ENCODE measurements at regions not wholly inside any gene's neighbourhood (a gene's known extent, or its start where the extent isn't known, plus 50 kb on each side); places are given as distances from the start of the nearest gene placed in this dataset.

DNA sequence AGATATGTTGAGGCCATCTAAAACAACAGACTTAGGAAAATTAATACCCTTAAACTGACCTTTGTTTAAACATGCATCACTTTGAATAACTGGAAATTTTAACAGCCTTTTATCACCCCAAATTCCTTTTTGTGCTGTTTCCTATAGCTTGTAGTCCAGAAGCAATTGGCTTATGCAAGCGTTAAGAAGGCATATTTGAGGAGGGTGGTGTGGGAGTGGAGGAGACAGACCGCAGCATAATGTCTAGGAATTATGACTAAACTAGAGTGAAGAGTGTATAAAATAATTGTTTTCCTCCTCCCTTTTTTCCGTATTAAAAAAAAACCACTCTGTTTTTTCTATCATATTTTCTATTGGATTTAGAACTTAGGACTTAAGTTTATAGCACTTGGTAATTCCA lies 51.8 kb upstream of the MPDZ start:
- DNase-seq (ENCODE audit: low read depth, low spot score) (no peak), FAIRE-seq (no peak)
- no peaks in the 10 kb centered on the region for H4K20me1 ChIP-seq (replicated peaks; ENCODE audit: control insufficient read depth, extremely low read depth, insufficient read depth, low read length)
- no peaks in the 10 kb centered on the region for H3K9me3 ChIP-seq (replicated peaks; ENCODE audit: control insufficient read depth, insufficient read depth, low read length)
- no peak overlapping the region for H3K4me3 ChIP-seq (replicated peaks in 1 of 3; ENCODE audit: insufficient read depth in 1 of 3, low read depth in 1 of 3, low read length in 3 of 3)
- no peak overlapping the region for H3K27ac ChIP-seq (ENCODE audit: insufficient read depth, low read depth, low read length)
- ChIA-PET CTCF (interaction anchor here (1.4 kb wide), 1 partner anchor 192 kb away, joined by 3 read pairs; no protein-coding TSS in a partner anchor), POLR2A (no interaction called here)
- intact Hi-C loops (cut with micrococcal nuclease) (loop anchor here (2.0 kb wide), 1 partner anchor 123 kb away; no protein-coding TSS in a partner anchor), dilution Hi-C loops (cut with MboI; ENCODE audit: extremely low pct_ligation_motif_present, low sequenced_read_pairs) (no loop called here)
- H3K27me3 ChIP-seq (ENCODE audit: control insufficient read depth in 2 of 2, insufficient read depth in 2 of 2, low read length in 2 of 2) = no peaks in the 10 kb centered on the region
- no peak overlapping the region for H3K9ac ChIP-seq (replicated peaks; ENCODE audit: extremely low read depth, insufficient read depth, low read length)
- no peak overlapping the region for H2AFZ ChIP-seq (ENCODE audit: low read depth, low read length)
- no peaks in the 10 kb centered on the region for H3K9me1 ChIP-seq (replicated peaks; ENCODE audit: control insufficient read depth, extremely low read depth, insufficient read depth, low read length)
- H3K36me3 ChIP-seq (ENCODE audit: control insufficient read depth in 2 of 2, extremely low read depth in 1 of 2, insufficient read depth in 2 of 2, low read length in 2 of 2) = no peaks in the 10 kb centered on the region
- H3K4me1 ChIP-seq (ENCODE audit: control insufficient read depth, extremely low read depth, insufficient read depth, low read length) = peaks cover 19% of the 10 kb centered on the region
- H3K4me2 ChIP-seq (ENCODE audit: insufficient read depth, low read length) = no peak overlapping the region
- TF ChIP-seq, protein P1, sequence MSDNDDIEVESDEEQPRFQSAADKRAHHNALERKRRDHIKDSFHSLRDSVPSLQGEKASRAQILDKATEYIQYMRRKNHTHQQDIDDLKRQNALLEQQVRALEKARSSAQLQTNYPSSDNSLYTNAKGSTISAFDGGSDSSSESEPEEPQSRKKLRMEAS (IDR thresholded peaks at IDR 0.05; ENCODE audit: insufficient read depth, insufficient read length) = no peak
- TF ChIP-seq JUN (IDR thresholded peaks at IDR 0.05; ENCODE audit: borderline replicate concordance, insufficient read depth, insufficient read length, low read depth) (no peak), POLR2AphosphoS5 (IDR thresholded peaks at IDR 0.05; ENCODE audit: insufficient read depth, low read depth, low read length) (no peak), EZH2 (IDR thresholded peaks at IDR 0.05; ENCODE audit: borderline replicate concordance, low read depth, low read length, severe bottlenecking) (no peak), GATA2 (IDR thresholded peaks at IDR 0.05; ENCODE audit: insufficient read depth, insufficient read length, low read depth, low read length) (no peak), FOS (IDR thresholded peaks at IDR 0.05; ENCODE audit: borderline replicate concordance, insufficient read depth, low read length) (no peak), MYC (IDR thresholded peaks at IDR 0.05; ENCODE audit: low read depth, low read length) (no peak), POLR2A (IDR thresholded peaks at IDR 0.05; ENCODE audit: low read depth, low read length) (no peak)
- TF ChIP-seq, protein P2, sequence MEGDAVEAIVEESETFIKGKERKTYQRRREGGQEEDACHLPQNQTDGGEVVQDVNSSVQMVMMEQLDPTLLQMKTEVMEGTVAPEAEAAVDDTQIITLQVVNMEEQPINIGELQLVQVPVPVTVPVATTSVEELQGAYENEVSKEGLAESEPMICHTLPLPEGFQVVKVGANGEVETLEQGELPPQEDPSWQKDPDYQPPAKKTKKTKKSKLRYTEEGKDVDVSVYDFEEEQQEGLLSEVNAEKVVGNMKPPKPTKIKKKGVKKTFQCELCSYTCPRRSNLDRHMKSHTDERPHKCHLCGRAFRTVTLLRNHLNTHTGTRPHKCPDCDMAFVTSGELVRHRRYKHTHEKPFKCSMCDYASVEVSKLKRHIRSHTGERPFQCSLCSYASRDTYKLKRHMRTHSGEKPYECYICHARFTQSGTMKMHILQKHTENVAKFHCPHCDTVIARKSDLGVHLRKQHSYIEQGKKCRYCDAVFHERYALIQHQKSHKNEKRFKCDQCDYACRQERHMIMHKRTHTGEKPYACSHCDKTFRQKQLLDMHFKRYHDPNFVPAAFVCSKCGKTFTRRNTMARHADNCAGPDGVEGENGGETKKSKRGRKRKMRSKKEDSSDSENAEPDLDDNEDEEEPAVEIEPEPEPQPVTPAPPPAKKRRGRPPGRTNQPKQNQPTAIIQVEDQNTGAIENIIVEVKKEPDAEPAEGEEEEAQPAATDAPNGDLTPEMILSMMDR (IDR thresholded peaks at IDR 0.05; ENCODE audit: extremely low read depth in 1 of 2, insufficient read depth in 1 of 2, low read depth in 1 of 2, low read length in 2 of 2) = no peak
- no peaks in the 10 kb centered on the region for H3K79me2 ChIP-seq (ENCODE audit: control insufficient read depth, insufficient read depth, low read length)
- no TSS peak for BruUV-seq (replicated peaks)

All from endothelial cell of umbilical vein (primary cell).